Retina (tissue), 1 donor: ENCODE measurements at regions not wholly inside any gene's neighbourhood (a gene's known extent, or its start where the extent isn't known, plus 50 kb on each side); places are given as distances from the start of the nearest gene placed in this dataset.
"Not testable (repeated sequence)": the region's sequence is repeated elsewhere in the genome, so short reads cannot be mapped to it uniquely, and the experiment has no call there.

Source experiments
- DNase-seq: peaks from one replicate; pipeline ENCODE4 v3.0.0-alpha.2; 2016

- DNase-seq = not testable (repeated sequence)
Observed at GRCh38 chr4:128437023-128437422, 149.4 kb upstream of the PGRMC2 start.

DNA sequence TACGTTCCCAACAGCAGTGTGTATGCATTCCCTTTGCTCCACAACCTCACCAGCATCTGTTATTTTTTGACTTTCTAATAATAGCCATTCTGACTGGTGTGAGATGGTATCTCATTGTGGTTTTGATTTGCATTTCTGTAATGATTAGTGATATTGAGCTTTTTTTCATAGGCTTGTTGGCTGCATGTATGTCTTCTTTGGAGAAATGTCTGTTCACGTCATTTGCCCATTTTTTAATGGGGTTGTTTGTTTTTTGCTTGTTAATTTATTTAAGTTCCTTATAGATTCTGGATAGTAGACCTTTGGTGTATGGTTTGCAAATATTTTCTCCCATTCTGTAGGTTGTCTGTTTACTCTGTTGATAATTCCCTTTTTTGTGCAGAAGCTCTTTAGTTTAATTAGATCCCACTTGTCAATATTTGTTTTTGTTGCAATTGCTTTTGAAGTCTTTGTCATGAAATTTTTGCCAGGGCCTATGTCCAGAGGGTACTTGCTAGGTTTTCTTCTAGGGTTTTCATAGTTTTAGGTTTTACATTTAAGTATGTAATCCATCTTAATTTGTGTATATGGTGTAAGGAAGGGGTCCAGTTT lies 141.5 kb upstream of the PGRMC2 start:
- not testable (repeated sequence) for DNase-seq

DNA sequence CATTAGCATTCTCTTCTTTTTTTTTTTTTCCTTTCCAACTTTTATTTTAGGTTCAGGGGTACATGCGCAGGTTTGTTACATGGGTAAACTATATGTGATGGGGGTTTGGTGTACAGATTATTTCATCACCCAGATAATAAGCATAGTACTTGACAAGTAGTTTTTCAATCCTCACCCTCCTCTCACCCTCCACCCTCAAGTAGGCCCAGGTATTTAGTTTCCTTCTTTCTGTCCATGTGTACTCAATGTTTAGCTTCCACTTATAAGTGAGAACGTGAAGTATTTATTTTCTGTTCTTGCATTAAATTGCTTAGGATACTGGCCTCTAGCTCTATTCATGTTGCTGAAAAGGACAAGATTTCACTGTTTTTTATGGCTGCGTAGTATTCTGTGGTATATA lies 140.8 kb upstream of the PGRMC2 start:
- no peak for DNase-seq

- DNase-seq = no peak
Observed at GRCh38 chr4:128427832-128428366, 140.3 kb upstream of the PGRMC2 start.

GRCh38 chr4:128424527-128425497 lies 137.2 kb upstream of the PGRMC2 start:
- DNase-seq = no peak

GRCh38 chr4:128422296-128422695 lies 134.7 kb upstream of the PGRMC2 start:
- not testable (repeated sequence) for DNase-seq

GRCh38 chr4:128416921-128417320 lies 129.3 kb upstream of the PGRMC2 start:
- DNase-seq = no peak

DNA sequence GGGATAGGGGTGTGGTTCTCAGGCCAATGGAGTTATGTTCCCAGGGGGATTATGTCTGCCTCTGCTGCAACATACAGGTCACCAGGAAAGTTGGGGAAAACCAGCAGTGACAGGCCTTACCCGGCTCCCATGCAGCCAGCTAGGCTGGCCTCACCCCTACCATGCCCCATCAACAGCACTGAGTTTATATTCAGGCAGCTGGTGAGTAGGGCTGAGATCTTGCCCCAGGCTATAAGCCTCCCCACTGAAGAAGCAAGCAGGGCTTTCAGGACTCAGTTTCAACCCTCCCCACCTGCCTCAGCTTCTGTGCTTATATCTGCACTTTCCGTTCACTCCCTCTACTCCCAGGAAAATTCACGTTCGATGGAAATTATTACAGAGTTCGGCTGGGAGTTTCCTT lies 122.4 kb upstream of the PGRMC2 start:
- DNase-seq = no peak

GRCh38 chr4:128403586-128403985 lies 116.0 kb upstream of the PGRMC2 start:
- DNase-seq = no peak

- no peak for DNase-seq
Observed at GRCh38 chr4:128394778-128395177, 107.2 kb upstream of the PGRMC2 start.

- DNase-seq = no peak
Observed at GRCh38 chr4:128393101-128393704, 105.6 kb upstream of the PGRMC2 start.

GRCh38 chr4:128390475-128390996 lies 102.9 kb upstream of the PGRMC2 start:
- DNase-seq = no peak

DNA sequence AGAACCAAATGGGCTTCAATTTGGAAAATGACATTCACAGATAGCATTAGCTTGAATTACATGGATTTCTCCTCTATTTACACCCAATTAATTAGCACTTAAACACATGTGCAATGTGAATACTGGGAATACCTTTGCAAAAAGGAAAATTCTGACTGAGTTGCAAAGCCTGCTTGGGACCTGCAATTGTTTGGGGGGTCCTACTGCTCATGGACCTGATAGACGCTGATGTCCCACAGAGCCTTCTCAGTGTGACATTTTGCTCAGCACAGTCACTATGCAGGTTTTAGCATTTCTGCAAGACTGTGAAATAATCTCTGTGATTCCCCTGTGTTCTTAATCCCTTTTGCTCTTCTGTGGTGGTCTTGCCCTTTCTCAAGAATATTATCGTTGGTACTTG lies 101.2 kb upstream of the PGRMC2 start:
- DNase-seq = no peak

- no peak for DNase-seq
Observed at GRCh38 chr4:128388352-128388630, 100.7 kb upstream of the PGRMC2 start.

DNA sequence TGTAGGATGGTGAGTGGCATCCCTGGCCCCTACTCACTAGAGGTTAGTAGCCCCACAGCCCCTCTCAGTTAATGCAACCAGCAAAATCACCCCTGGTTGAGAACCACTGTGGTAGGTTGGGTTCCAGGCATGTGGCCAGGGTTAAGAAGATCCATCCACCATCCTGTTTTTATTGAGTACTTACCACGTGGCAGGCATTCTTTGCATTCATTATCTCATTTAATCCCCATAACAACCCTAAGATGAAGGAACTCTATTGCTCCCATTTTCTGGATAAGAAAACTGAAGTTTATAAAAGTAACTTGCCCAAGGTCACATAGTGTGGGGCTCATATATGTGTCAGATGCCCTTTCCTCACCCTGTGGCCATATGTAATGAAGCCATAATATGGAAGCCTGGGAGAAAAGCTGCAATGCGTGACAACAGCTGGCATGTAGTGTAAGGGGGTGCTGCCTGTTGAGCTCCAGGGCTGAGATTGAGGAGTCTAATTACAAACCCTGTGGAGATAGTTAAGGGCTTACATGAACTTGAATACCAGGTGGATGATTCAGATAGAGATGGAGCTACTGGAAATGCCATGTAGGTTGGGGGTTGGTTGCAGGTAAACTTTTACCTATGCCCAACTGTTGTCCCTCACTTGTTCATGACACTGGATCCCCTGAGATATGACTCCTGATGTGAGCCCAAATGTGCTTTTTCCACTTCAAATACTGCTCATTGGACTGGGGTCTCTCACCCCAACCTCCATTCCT lies 100.2 kb upstream of the PGRMC2 start:
- no peak for DNase-seq

- no peak for DNase-seq
Observed at GRCh38 chr4:128386761-128387599, 99.4 kb upstream of the PGRMC2 start.

DNA sequence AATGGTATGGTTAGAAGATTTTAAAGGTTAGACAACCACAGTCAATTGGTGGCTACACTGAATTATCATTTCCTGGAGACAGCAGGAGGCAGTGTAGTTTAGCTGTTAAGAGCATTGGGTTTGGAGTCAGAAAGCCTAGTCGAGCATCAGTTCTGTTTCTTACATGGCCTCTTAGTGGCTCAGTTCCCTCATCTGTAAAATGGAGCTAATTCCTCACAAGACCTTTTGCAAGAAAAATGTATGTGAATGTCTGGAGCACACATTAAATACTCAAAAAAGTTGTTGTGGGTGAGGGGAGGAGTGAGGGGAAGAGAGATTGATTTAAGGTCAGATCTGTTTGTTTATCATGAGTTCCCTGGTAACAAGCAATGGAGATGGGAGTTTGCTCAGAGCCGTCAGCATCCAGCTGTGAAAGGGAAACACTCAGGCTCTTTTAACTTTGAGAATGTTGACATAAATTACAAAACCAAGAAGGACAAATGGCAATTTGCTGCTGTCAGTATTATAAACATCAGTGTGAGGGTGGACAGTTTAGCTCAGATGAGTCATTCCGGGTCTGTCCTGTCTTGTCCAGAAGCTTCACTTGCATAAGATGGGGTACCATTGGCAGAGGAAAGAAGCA lies 98.2 kb upstream of the PGRMC2 start:
- no peak for DNase-seq

- no peak for DNase-seq
Observed at GRCh38 chr4:128384765-128385598, 97.4 kb upstream of the PGRMC2 start.

GRCh38 chr4:128384091-128384520 lies 96.5 kb upstream of the PGRMC2 start:
- no peak for DNase-seq
